ENCODE measurements at regions not wholly inside any gene's neighbourhood (a gene's known extent, or its start where the extent isn't known, plus 50 kb on each side); places are given as distances from the start of the nearest gene placed in this dataset.

DNA sequence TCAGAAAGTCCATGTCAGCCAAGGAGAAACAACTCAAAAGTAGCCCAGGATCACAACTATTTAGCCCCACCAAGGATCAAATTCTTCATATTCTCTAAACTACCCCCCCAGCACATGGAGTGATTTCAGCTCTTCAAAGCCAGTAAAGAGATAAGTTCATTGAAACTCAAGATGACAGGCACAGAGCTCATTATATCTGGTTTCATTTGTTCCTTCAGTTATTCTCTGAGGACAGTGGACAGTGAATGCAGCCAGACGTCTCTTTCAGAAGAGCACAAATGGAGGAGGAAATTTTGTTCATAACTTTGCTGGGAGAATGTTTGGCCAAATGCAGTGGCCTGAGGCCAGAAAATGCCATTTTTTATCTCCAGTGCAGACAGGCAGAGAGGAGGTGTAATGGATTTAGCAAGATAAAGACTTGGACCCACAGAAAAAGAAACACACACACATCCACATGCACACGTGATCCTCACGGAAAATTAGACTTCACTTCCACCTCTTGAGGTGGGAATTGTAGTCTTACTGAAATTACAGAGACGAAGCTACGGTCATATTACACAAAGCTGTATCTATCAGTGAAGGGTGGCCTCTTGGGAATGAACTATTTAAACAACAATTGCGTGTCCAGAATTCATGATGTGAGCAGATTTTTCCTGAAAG, 64.6 kb downstream of the HES1 start:
- TF ChIP-seq CTCF (IDR thresholded peaks at IDR 0.05) (no peak), POLR2AphosphoS5 (IDR thresholded peaks at IDR 0.05) (no peak)

All from breast epithelium (tissue), 3 donors.